CD4-positive, alpha-beta T cell (primary cell): ENCODE measurements at regions not wholly inside any gene's neighbourhood (a gene's known extent, or its start where the extent isn't known, plus 50 kb on each side); places are given as distances from the start of the nearest gene placed in this dataset.

Experiments used
- ATAC-seq: fragments of 200-7000 bp; cut with Tn5 transposase; one replicate; pipeline ENCODE4 v1.10.0; 2022; ENCODE audit warnings: mild to moderate bottlenecking; ENCODE audit not compliant: poor library complexity
- CTCF ChIA-PET: fragments of 350-600 bp; sonication (Branson Sonifier 250); formaldehyde crosslinking; loops from one replicate; lab custom pipeline; 2021; ENCODE audit warnings: antibody characterized with exemption, inconsistent platforms; lab: Charles Lee
- POLR2A ChIA-PET: fragments of 350-600 bp; sonication (Branson Sonifier 250); formaldehyde crosslinking; loops from one replicate; lab custom pipeline; 2021; ENCODE audit warnings: antibody characterized with exemption, inconsistent platforms; lab: Charles Lee
- DNase-seq, 14 experiments: peaks; one replicate each; pipeline ENCODE4 v3.0.0-alpha.2; 2013 to 2020; ENCODE audit warnings: mixed read lengths in 2 of 14
- H3K27ac ChIP-seq, 2 donors: one replicate each; pipeline versions ENCODE4 v1.5.1 to v1.7.0; 2013; ENCODE audit warnings: low read length in 2 of 2, low read depth in 1 of 2, mild to moderate bottlenecking in 1 of 2
- H3K27me3 ChIP-seq, 2 experiments: 1 replicate in 1 of 2; 2 replicates in 1 of 2; pipeline versions ENCODE4 v1.6.1 to v1.7.0; 2013; ENCODE audit warnings: low read length in 2 of 2, control low read depth in 1 of 2, mild to moderate bottlenecking in 1 of 2, moderate library complexity in 1 of 2; ENCODE audit not compliant: insufficient read depth in 2 of 2, control insufficient read depth in 1 of 2
- H3K36me3 ChIP-seq: one replicate; pipeline ENCODE4 v1.6.1; 2013; ENCODE audit warnings: low read length, control low read depth; ENCODE audit not compliant: insufficient read depth
- H3K4me1 ChIP-seq: one replicate; pipeline ENCODE4 v1.6.1; 2013; ENCODE audit warnings: low read length, control low read depth; ENCODE audit not compliant: insufficient read depth
- H3K4me3 ChIP-seq: one replicate; pipeline ENCODE4 v1.5.1; 2013; ENCODE audit warnings: mild to moderate bottlenecking, low read length, moderate library complexity
- H3K9me3 ChIP-seq, 2 experiments: 1 replicate in 1 of 2; 2 replicates in 1 of 2; pipeline versions ENCODE4 v1.6.1 to v1.7.0; 2013; ENCODE audit warnings: low read length in 2 of 2, mild to moderate bottlenecking in 2 of 2, control low read depth in 1 of 2, moderate library complexity in 1 of 2; ENCODE audit not compliant: control insufficient read depth in 1 of 2, insufficient read depth in 1 of 2
- H3K27ac Mint-ChIP-seq: one replicate; pipeline ENCODE4 v1.8.0; 2020; ENCODE audit warnings: mixed read lengths
- H3K27me3 Mint-ChIP-seq: one replicate; pipeline ENCODE4 v1.8.0; 2021; ENCODE audit warnings: mixed read lengths
- H3K36me3 Mint-ChIP-seq: one replicate; pipeline ENCODE4 v1.8.0; 2021; ENCODE audit warnings: low read depth, mixed read lengths
- H3K4me1 Mint-ChIP-seq: one replicate; pipeline ENCODE4 v1.8.0; 2021; ENCODE audit warnings: low read depth, mixed read lengths
- H3K4me3 Mint-ChIP-seq: one replicate; pipeline ENCODE4 v1.8.0; 2020; ENCODE audit warnings: mild to moderate bottlenecking, mixed read lengths
- H3K9me3 Mint-ChIP-seq: one replicate; pipeline ENCODE4 v1.8.0; 2020; ENCODE audit warnings: mixed read lengths
- CTCF ChIP-seq: fragments of 200-600 bp; IDR thresholded peaks from one replicate; pipeline ENCODE4 v1.8.0; 2022; ENCODE audit warnings: antibody characterized with exemption, mild to moderate bottlenecking
- intact Hi-C, 2 experiments: fragments of 100-400 bp; cut with DNase I in 1 of 2; cut with micrococcal nuclease in 1 of 2; formaldehyde crosslinking; loops; one replicate each; pipeline versions ENCODE4 v1.15.1 to v1.9.0; 2023 to 2025; cut with DNase I, micrococcal nuclease

GRCh38 chr10:33385015-33385414 is 50.5 kb upstream of the NRP1 start:
- CTCF ChIA-PET = no interaction called here
- Mint-ChIP-seq H3K27ac (no peak overlapping the region), H3K4me3 (no peak overlapping the region), H3K36me3 (no peaks in the 10 kb centered on the region), H3K9me3 (no peaks in the 10 kb centered on the region), H3K4me1 (no peaks in the 10 kb centered on the region), H3K27me3 (peaks cover 49% of the 10 kb centered on the region)
- H3K4me1 ChIP-seq = no peaks in the 10 kb centered on the region
- intact Hi-C loops = no loop called here
- POLR2A ChIA-PET = no interaction called here
- H3K4me3 ChIP-seq = no peak overlapping the region
- no peaks in the 10 kb centered on the region for H3K36me3 ChIP-seq
- no peak overlapping the region for H3K27ac ChIP-seq
- H3K9me3 ChIP-seq = no peaks in the 10 kb centered on the region
- no peak for ATAC-seq
- no peaks in the 10 kb centered on the region for H3K27me3 ChIP-seq
- DNase-seq = no peak
- no peak for TF ChIP-seq CTCF
